ENCODE measurements at regions not wholly inside any gene's neighbourhood (a gene's known extent, or its start where the extent isn't known, plus 50 kb on each side); places are given as distances from the start of the nearest gene placed in this dataset.
"Not testable (repeated sequence)": the region's sequence is repeated elsewhere in the genome, so short reads cannot be mapped to it uniquely, and the experiment has no call there.

- DNase-seq (no peak), ATAC-seq (no peak)
- Mint-ChIP-seq H3K36me3 (no peaks in the 10 kb centered on the region), H3K4me1 (peaks cover 10 to 56% (median 13%) of the 10 kb centered on the region in 4 donors), H3K27me3 (no peaks in the 10 kb centered on the region), H3K4me3 (no peak overlapping the region), H3K9me3 (peaks cover 0 to 3% (median 0%) of the 10 kb centered on the region in 9 donors), H3K27ac (peak overlapping the region in 1 of 10 donors; percentile 82)
- POLR2A ChIA-PET, result no interaction called here
Observed at GRCh38 chr2:8334866-8335325, 347.0 kb upstream of the ID2 start.

DNA sequence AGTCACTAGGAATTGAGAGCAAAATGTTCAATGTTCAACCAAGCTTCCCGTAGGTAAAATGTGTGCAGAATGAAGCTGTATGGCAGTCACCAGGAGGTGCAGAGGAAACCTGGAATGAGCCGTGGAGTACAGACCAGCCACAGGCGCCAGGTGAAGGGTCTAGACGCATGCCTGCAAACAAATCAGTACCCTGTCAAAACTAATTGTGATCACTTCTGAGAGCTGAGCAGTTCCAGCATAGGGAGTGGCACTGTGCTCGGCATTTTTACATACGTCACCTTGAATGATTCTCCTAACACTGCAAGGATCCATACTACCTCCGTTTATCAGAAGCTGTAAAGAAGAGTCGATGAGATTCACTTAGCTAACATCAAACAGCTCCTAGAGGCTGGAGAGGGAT is 346.1 kb upstream of the ID2 start:
- H3K4me3 Mint-ChIP-seq, result no peak overlapping the region
- POLR2A ChIA-PET, result no interaction called here
- H3K27ac Mint-ChIP-seq, result no peak overlapping the region

DNA sequence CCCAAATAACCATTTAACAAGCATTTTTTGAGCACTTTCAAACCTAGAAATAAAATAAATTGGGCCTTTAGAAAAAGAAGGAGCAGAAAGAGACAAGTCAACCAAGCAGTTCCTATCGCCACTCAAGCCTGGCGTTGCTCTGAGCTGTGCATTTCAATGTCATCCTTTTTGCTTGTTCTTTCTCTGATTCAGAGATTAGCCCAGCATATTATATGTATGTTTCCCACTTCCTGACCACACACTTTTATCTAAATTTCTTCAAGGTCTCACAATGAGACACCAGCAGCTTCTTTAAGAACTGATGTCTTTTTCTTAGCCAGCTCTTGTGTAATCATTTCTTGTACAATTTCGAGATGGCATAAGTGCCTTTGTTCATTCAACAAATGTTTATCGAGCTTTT is 344.5 kb upstream of the ID2 start:
- POLR2A ChIA-PET, result interaction anchor here (0.7 to 0.8 kb wide), 2 partner anchors 345 to 1692 kb away, joined by 3 to 9 read pairs; no protein-coding TSS in a partner anchor
- peaks cover 0 to 1% (median 0%) of the 10 kb centered on the region in 5 donors for H3K27me3 Mint-ChIP-seq
- peaks cover 0 to 3% (median 0%) of the 10 kb centered on the region in 9 donors for H3K9me3 Mint-ChIP-seq
- DNase-seq (peak in 3 of 10 donors; percentile 41 to 62 (median 57)), ATAC-seq (peak; percentile 80 to 92)
- peak overlapping the region in 9 of 10 donors; percentile 3 to 60 (median 12) for H3K27ac Mint-ChIP-seq
- peaks cover 10 to 43% (median 13%) of the 10 kb centered on the region in 4 donors for H3K4me1 Mint-ChIP-seq
- H3K36me3 Mint-ChIP-seq, result peaks cover 0 to 4% (median 0%) of the 10 kb centered on the region in 3 donors
- peak overlapping the region in 6 of 10 donors; percentile 5 to 57 (median 27) for H3K4me3 Mint-ChIP-seq

More for the DNA sequence above, 346.1 kb upstream of the ID2 start:
- no peak for DNase-seq
- peaks cover 10 to 52% (median 13%) of the 10 kb centered on the region in 4 donors for H3K4me1 Mint-ChIP-seq
- H3K27me3 Mint-ChIP-seq, result no peaks in the 10 kb centered on the region
- H3K9me3 Mint-ChIP-seq, result peaks cover 0 to 3% (median 0%) of the 10 kb centered on the region in 9 donors
- ATAC-seq, result no peak
- H3K36me3 Mint-ChIP-seq, result peaks cover 0 to under 1% (median 0%) of the 10 kb centered on the region in 3 donors

GRCh38 chr2:8342407-8342806 is 339.4 kb upstream of the ID2 start:
- H3K27me3 Mint-ChIP-seq, result peaks cover 0 to 5% (median 0%) of the 10 kb centered on the region in 5 donors
- DNase-seq (no peak), ATAC-seq (no peak)
- H3K4me3 Mint-ChIP-seq, result no peak overlapping the region
- peaks cover 0 to 4% (median 0%) of the 10 kb centered on the region in 3 donors for H3K36me3 Mint-ChIP-seq
- H3K4me1 Mint-ChIP-seq, result peaks cover 6 to 27% (median 7%) of the 10 kb centered on the region in 4 donors
- POLR2A ChIA-PET, result no interaction called here
- H3K9me3 Mint-ChIP-seq, result peaks cover 0 to 3% (median 0%) of the 10 kb centered on the region in 9 donors
- H3K27ac Mint-ChIP-seq, result no peak overlapping the region

GRCh38 chr2:8343031-8343430 is 338.8 kb upstream of the ID2 start:
- peak overlapping the region in 1 of 10 donors; percentile 18 for H3K27ac Mint-ChIP-seq
- no peak for DNase-seq
- no peak overlapping the region for H3K4me3 Mint-ChIP-seq
- H3K36me3 Mint-ChIP-seq, result peaks cover 0 to 4% (median 0%) of the 10 kb centered on the region in 3 donors
- ATAC-seq, result no peak
- peaks cover 0 to 3% (median 0%) of the 10 kb centered on the region in 9 donors for H3K9me3 Mint-ChIP-seq
- peaks cover under 1 to 21% (median 1%) of the 10 kb centered on the region in 4 donors for H3K4me1 Mint-ChIP-seq
- H3K27me3 Mint-ChIP-seq, result peaks cover 0 to 5% (median 0%) of the 10 kb centered on the region in 5 donors
- POLR2A ChIA-PET, result no interaction called here

- Mint-ChIP-seq H3K9me3 (peaks cover 0 to 3% (median 0%) of the 10 kb centered on the region in 9 donors), H3K27me3 (peaks cover 0 to 5% (median 0%) of the 10 kb centered on the region in 5 donors), H3K4me1 (peaks cover 0 to 17% (median 6%) of the 10 kb centered on the region in 4 donors), H3K36me3 (peaks cover 0 to 4% (median 0%) of the 10 kb centered on the region in 3 donors), H3K4me3 (no peak overlapping the region), H3K27ac (no peak overlapping the region)
- DNase-seq (no peak), ATAC-seq (no peak)
- POLR2A ChIA-PET, result no interaction called here
Observed at GRCh38 chr2:8344144-8345097, 337.4 kb upstream of the ID2 start.

DNA sequence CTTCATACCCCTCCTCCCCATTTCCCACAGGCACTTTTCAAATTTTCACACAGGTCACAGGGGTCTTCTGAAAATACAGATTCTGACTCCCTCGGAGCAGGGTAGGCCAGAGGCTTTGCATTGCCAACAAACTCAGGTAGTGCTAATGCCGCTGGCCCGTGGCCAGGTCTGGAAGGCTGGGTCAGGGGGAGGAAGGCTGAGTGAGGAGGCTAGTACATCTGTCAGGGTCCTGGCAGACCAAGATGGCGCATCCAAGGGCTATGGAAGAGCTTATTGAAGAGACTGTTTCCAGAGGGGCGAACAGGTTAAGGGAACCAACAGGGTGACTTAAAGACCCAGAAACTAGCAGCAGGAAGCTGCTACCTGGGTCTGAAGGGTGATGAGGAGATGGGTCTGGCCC is 336.7 kb upstream of the ID2 start:
- POLR2A ChIA-PET, result no interaction called here
- Mint-ChIP-seq H3K9me3 (peaks cover 0 to 3% (median 0%) of the 10 kb centered on the region in 9 donors), H3K4me1 (peaks cover 0 to 17% (median 6%) of the 10 kb centered on the region in 4 donors), H3K36me3 (peaks cover 0 to 4% (median 0%) of the 10 kb centered on the region in 3 donors), H3K27ac (peak overlapping the region in 2 of 10 donors; percentile 1 to 21), H3K27me3 (peaks cover 0 to 5% (median 0%) of the 10 kb centered on the region in 5 donors), H3K4me3 (no peak overlapping the region)
- ATAC-seq (no peak), DNase-seq (no peak)

GRCh38 chr2:8346208-8346607 is 335.6 kb upstream of the ID2 start:
- Mint-ChIP-seq H3K27ac (peak overlapping the region in 2 of 10 donors; percentile 27 to 79), H3K4me1 (peaks cover 0 to 17% (median 6%) of the 10 kb centered on the region in 4 donors), H3K36me3 (no peaks in the 10 kb centered on the region), H3K9me3 (no peaks in the 10 kb centered on the region), H3K27me3 (peaks cover 0 to 10% (median 2%) of the 10 kb centered on the region in 5 donors), H3K4me3 (peak overlapping the region in 2 of 10 donors; percentile 50 to 52)
- DNase-seq, result peak in 1 of 10 donors; percentile 5
- POLR2A ChIA-PET, result no interaction called here
- no peak for ATAC-seq

GRCh38 chr2:8346706-8347430 is 335.0 kb upstream of the ID2 start:
- peaks cover 0 to 10% (median 2%) of the 10 kb centered on the region in 5 donors for H3K27me3 Mint-ChIP-seq
- DNase-seq (no peak), ATAC-seq (no peak)
- peak overlapping the region in 1 of 10 donors; percentile 43 for H3K27ac Mint-ChIP-seq
- H3K9me3 Mint-ChIP-seq, result no peaks in the 10 kb centered on the region
- peaks cover 0 to 17% (median 6%) of the 10 kb centered on the region in 4 donors for H3K4me1 Mint-ChIP-seq
- H3K4me3 Mint-ChIP-seq, result no peak overlapping the region
- POLR2A ChIA-PET, result no interaction called here
- H3K36me3 Mint-ChIP-seq, result no peaks in the 10 kb centered on the region

DNA sequence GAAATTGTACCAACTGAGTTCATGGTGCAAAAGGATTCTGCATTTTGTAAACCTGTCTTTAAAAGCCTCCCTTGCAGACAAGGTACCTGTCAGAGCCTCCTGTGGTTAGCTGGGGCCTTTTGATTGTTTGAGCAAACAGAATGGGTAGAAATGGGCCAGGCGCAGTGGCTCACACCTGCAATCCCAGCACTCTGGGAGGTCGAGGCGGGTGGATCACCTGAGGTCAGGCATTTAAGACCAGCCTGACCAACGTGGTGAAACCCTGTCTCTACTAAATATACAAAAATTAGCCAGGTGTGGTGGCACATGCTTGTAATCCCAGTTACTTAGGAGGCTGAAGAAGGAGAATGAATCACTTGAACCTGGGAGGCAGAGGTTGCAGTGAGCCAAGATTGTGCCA is 332.9 kb upstream of the ID2 start:
- ATAC-seq, H3K27me3 Mint-ChIP-seq, DNase-seq, H3K9me3 Mint-ChIP-seq, POLR2A ChIA-PET, H3K4me3 Mint-ChIP-seq, H3K36me3 Mint-ChIP-seq: not testable (repeated sequence)
- Mint-ChIP-seq H3K27ac (peak overlapping the region in 1 of 10 donors; percentile 54), H3K4me1 (peaks cover 0 to 17% (median 5%) of the 10 kb centered on the region in 4 donors)

GRCh38 chr2:8352296-8352695 is 329.6 kb upstream of the ID2 start:
- Mint-ChIP-seq H3K4me1 (peaks cover 0 to 6% (median 2%) of the 10 kb centered on the region in 4 donors), H3K27me3 (peaks cover 0 to 6% (median 2%) of the 10 kb centered on the region in 5 donors), H3K9me3 (peaks cover 0 to 7% (median 0%) of the 10 kb centered on the region in 9 donors), H3K36me3 (peaks cover 0 to 12% (median 0%) of the 10 kb centered on the region in 3 donors), H3K27ac (no peak overlapping the region), H3K4me3 (no peak overlapping the region)
- POLR2A ChIA-PET, result no interaction called here
- DNase-seq (no peak), ATAC-seq (no peak)

DNA sequence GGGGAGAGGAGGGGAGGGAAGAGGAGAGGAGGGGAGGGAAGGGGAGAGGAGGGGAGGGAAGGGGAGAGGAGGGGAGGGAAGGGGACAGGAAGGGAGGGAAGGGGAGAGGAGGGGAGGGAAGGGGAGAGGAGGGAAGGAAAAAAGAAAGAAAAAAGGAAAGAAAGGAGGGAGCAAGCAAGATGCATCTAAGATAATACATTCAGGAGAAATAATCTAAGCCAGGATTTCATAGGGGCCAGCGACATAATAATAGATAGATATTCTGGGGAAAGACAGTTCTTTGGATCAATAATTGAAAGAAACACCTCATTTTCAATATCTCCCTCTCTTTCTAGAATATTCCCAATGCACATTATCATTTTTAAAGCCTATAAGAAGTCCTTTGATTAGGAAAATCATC is 328.9 kb upstream of the ID2 start:
- Mint-ChIP-seq H3K4me1 (peaks cover 0 to 6% (median 3%) of the 10 kb centered on the region in 4 donors), H3K36me3 (peaks cover 0 to 12% (median 0%) of the 10 kb centered on the region in 3 donors), H3K4me3 (no peak overlapping the region), H3K27me3 (peaks cover 0 to 4% (median 2%) of the 10 kb centered on the region in 5 donors), H3K27ac (no peak overlapping the region), H3K9me3 (peaks cover 0 to 7% (median 0%) of the 10 kb centered on the region in 9 donors)
- no peak for DNase-seq
- POLR2A ChIA-PET, result no interaction called here
- ATAC-seq, result no peak
